NCI-H510A (cell line): ENCODE measurements at regions not wholly inside any gene's neighbourhood (a gene's known extent, or its start where the extent isn't known, plus 50 kb on each side); places are given as distances from the start of the nearest gene placed in this dataset.
"Not testable (repeated sequence)": the region's sequence is repeated elsewhere in the genome, so short reads cannot be mapped to it uniquely, and the experiment has no call there.

ENCODE experiments used
- DNase-seq: peaks from one replicate; lab custom pipeline; 2025; lab: John Stamatoyannopoulos, UW

DNA sequence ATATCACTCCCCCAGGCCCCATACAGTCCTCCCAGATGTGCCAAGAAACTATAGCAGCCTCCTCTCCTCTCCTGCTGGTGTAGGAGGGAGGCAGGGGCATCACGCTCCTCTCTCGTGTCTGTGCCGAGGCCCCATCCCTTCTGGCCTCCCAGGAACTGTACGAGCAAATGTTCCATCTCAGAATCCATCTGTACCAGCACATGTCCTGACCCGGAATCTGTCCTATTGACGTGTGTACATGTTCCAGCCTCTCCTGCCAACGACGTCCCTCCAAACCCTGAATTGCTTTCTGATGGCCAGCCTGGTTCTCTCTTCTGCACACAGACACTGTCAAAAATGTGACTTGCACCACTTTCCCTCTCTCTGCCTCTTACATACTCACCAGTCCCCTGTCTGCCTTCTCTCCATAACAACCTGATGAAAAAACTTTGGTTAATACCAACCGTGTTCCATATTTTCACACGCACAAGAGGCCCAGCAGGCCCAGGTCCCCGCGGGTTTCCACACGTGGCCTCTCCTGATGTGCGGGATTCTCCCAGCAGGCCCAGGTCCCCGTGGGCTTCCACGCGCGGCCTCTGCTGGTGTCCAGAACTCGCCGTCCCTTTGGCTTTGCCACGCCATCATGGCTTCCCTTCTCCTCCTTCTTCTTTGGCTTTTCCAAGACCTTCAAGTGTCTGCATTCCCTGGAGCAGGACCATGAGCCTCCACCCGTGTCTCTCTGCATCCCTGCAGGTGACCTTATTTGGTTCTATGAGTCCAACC is 125.2 kb upstream of the THBS2 start:
- DNase-seq, result no peak

DNA sequence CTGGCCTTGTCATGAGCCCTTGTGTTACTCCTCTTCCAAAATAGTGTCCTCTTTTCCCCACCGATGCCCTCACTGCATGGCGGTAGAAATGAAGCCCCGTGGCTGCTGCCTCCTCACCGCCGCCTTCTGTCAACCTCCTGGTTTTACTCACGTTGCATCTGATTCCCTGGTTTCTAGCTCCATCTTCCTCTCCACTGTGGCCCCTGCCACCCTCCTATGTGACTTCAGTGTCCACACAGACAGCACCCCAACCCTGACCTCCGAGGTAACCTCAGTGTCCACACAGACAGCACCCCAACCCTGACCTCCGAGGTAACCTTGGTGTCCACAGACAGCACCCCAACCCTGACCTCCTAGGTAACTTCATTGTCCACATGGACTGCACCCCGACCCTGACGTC is 122.8 kb upstream of the THBS2 start:
- no peak for DNase-seq

DNA sequence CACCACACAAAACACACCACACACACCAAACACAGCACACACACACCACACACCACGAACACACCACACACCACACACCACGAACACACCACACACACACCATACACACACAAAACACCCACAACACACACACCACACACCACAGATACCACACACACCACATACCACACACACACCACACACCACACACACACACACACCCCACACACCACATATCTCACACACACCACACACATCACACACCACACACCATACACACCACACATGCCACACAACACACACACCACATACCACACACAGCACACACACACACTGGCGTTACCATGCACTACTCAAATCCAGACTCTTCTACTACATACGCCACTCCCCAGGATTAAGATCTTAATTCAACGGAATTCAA is 118.9 kb upstream of the THBS2 start:
- no peak for DNase-seq

DNA sequence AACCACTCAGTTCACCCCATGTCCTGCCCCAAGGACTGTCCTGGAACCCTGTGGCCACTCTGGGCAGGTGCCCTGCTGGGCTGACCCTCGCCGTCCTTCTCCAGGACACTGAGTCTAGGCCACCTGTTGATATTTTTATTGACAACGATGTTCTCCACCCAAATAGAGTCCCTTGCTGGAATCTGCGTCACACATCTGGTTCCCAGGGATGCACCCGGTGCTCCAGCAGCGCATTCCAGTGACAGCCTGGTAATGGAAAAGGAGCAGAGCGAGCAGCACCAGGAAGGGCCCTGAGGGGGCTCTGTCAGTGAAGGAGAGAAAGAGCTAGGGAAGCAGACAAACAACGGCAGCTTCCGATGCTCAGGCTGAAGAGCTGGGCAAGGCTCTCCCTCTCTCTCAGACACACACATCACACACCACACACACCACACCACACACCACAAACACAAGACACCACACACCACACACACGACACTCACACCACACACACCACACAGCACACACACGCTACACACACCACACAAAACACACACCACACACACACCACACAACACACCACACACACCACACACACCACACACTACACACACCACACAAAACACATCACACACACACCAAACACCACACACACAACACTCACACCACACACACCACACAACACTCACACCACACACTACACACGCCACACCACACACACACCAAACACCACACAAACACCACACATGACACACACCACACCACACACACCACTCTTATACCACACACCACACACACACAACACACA is 117.9 kb upstream of the THBS2 start:
- no peak for DNase-seq

DNA sequence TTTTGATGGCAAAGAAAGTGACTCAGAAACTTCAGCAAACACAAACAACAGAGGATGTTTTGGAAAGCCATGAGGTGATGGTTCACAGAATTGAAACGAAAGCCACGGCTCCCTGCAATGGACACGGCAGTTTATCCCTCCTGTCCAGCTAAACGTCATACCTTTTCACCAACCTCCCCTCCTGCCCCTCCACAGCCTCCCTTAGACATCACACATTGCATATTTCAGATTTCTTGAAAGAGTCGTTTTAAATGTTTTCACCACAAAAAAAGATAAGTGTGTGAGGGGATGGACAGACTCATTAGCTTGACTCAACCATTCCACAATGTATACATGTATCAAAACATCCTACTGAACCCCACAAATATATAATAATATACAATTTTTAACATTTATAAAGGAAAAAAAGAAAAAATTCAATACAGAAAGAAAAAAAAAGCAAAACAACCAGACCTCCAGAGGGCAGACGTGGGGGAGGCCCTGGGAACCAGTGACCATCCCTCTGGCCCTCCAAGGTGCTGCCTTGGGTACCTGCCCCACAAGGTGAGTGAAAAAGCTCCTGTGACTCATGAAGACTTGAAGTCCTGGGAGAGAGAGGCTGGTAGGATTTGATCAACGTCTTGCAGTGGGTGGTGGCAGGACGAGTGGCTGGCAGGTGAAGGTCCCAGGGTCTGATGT is 117.2 kb upstream of the THBS2 start:
- no peak for DNase-seq

DNA sequence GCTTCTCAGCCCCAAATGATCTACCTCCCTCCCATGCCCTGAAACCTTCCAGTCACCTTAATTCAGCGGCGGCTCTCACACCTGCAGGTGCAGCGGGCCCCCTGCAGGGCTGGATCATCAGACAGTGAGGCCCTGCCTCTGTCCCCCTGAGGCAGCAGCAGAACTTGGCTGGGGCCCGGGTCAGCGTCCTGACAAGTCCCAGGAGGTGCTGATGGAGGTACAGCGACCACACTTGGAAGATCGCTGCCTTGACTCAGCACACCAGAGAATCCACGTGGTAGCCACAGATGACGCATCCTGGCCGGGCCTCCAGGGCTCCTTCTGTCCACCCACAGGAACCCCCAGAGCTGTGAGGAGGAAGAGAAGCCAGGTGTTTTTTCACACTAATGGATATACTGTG is 116.4 kb upstream of the THBS2 start:
- DNase-seq, result no peak

DNA sequence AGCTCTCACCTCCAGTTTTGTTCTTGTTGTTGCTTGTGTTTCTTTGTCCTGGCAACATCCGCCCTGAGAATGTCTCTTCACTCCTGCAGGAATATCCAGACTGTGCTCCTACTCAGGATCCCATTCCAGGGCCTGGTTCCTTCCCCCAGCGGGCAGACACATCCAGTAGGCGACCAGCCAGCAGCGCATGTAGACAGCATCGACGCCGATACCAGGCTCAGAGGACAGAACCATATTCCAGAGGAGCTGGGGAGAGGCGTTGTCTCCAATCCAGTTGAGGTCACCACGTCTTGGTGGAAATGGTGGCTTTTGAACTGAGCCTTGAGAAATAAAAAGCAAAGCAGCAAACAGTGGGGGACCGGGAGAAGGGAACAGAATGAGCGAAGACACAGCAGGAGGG is 114.6 kb upstream of the THBS2 start:
- DNase-seq, result no peak

DNA sequence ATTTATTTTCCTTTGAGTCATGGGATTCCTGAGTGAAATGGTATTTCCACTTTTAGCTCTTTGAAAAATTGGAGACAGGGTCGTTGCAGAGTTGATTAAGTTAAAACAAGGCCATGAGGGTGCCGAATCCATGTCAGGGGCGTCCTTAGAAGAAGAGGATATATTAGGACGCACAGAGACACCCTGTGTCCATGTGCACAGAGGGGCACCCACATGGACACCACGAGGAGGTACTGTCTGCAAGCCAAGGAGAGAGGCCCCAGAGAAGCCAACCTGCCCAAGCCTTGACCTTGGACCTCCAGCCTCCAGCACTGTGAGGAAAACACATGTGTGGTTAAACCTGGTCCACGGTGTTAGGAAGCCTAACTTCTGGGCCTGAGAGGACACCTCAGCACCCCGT is 113.9 kb upstream of the THBS2 start:
- DNase-seq, result no peak

DNA sequence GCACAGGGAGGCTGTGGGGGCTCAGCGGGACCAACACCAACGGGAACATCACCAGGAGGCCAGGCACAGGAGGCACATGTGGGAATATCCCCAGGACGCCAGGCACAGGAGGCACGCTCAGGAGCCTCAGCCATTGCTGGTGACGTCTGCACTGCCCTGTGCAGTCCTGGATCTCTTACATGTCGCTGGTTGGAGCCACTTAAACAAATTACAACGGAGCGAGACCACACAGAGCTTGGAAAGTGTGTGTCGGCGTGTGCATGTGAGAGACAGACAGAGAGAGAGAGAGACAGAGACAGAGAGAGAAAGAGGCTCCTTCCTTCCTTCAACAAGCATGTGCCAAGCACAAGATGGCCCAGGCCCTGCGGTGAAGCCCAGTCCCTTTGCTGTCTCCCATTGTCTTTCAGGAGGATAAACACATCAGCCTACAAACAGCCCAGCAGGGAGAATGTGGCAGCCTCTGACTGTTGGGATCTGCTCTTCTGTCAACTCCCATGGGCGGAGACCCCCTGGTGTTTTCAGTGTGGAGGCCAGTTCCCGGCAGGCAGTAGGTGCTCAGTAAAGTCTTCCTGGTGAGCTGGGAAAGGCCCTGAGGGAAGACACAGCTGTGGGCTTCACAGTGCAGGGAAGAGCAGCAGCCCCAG is 112.7 kb upstream of the THBS2 start:
- no peak for DNase-seq

DNA sequence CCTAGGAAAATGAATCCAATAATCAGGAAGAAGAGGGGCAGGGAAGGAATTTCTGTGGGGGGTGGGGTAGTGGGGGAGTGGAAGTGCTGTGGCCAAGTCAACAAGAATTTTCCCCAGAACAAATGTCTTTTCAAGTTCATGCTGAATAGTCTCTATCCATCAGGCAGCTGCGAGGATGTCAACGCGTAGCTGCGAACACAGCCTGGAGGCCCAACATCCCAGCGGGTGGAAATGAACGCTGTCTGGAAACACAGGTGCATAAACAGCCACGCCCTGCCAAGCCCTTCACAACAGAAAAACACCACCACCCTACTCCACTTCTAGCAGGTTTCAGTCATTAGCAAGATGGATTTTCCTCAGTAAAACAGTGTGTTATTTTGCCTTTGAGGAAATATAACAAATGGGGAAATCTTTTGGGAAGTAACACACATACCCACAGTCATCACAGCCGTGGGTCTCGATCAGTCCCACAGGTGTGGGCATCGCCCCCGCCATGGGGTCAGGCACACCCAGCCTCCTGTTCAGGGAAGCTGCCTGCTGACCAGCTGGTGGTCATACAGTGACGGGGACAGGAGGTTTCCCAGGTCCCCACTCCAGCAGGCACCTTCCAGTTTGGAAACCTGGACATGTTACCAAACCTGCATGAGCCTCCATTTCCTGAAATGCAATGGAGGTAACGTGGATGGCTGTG is 112.1 kb upstream of the THBS2 start:
- DNase-seq, result no peak

DNA sequence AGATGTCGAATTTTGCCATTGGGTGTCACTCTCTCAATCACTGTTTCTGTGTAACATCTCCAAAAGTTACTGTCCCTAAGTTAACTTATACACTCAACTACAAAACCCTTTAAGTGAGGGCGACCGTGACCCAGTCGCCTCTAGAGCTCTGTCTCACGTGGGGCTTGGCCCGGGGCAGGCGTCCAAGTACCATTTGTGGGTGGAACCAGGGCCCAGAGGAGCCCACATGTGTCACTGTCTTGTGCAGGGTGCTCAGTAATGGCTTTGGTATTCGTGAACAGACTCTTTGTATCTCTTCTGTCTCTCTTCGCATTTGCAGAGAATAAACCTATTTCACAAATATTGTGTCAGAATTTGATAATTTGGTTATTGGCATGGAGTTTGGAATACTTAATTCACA is 109.9 kb upstream of the THBS2 start:
- no peak for DNase-seq

DNA sequence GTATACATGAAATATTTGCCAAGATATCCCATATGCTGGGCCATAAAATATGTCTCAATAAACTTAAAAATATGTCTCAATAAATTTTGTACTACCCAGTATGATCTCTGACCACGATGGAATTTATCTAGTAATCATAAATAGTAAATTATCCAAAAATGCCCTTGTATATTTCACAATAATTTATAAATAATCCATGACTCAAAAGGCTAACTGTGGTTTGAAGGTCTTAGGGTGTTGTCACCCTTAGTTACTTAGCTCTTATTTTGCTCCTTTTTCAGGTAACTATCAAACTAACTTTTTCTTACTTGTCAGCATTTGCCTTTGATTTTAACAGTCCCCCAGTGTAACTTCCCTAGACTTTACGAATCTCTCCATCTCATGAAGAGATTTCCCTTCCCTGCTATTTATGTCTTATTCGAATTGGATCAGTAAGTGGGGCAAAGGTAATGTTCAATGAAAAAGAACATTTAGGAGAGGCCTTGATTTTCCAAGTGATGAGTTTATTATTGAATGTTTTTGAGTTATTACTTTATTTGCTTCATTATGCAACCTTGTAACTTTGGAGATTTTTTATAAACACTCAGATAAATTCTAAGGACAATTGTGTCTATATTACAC is 109.0 kb upstream of the THBS2 start:
- no peak for DNase-seq

DNA sequence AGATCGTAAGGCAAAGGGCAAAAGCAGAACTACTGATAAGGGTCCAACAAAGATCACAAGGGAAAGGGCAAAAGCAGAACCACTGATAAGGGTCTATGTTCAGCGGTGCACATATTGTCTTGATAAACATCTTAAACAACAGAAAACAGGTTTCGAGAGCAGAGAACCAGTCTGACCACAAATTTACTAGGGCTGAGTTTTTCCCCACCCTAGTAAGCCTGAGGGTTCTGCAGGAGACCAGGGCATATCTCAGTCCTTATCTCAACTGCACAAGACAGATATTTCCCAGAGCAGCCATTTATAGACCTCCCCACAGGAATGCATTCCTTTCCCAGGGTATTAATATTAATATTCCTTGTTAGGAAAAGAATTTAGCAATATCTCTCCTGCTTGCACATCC is 101.4 kb upstream of the THBS2 start:
- not testable (repeated sequence) for DNase-seq

DNA sequence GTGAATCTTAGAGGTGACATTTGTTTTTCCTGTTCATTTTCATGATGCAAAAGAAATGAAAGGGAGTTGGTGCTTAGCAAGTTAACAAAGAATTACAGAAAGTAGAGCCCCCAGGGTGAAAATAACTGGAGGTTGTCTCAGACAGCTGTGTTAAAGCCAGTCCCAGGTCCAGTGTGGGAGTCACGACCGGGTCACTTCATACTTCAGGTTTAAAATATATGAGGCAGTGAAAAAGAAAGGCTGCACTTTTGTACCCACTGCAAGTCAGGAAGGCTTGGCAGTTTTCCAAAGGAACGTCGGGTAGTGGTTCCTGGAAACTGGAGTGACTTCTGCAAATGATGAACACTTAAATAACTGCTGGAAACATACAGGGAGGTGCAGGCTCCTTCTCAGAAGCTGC is 91.5 kb upstream of the THBS2 start:
- no peak for DNase-seq

DNA sequence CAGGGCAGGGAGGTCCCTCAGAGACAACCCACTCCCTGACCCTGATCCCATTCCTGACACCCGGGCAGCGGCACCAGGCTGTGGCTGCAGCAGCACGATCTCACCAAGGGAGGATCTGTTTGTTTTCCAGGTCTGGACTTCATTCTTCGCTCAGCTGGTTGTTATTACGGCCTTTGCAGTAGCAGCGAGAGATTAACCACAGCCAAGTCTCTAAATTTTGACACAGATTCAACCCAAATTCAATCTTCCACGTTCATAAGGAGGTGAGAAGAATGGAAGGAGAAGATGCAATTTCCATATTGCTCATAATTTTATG is 91.1 kb upstream of the THBS2 start:
- DNase-seq, result no peak

DNA sequence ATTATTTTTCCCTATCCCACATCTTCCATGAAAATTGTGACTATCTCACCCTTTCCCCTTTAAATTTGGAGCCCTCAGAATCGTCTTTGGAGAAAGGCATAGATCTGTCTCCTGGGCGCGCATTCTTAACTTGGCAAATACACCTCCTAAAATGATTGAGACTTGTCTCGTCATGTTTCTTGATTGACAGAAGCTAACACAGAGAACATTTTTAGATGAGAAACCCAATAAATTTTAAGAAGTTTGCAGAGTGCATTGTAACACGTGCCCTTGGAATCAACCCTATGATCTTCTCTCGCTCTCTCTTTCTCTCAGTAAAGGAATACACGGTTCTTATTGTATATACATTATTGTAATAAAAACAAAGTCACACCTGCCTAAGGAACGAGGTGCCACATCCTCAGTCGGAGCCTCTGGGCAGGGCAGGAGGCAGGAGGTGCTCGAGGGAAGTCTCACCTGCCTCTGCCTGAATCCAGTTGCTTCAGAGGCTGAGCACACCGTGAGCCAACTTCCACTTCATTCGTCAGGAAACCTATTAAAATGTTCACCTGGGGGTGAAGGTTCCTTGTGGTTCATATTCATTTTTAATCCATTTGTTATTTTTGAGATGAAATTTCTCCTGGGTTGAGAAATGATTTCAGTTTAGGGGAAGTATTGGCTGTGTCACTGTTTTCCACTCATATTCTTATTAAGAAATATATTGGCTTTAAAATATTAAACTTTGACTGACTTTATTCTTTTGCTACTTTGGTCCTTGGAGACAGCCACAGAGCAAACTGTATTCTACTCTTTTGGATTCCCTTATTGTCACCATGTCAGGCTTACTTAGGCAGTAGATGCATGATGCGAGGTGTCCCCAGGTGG is 90.5 kb upstream of the THBS2 start:
- DNase-seq, result peak; percentile 7

DNA sequence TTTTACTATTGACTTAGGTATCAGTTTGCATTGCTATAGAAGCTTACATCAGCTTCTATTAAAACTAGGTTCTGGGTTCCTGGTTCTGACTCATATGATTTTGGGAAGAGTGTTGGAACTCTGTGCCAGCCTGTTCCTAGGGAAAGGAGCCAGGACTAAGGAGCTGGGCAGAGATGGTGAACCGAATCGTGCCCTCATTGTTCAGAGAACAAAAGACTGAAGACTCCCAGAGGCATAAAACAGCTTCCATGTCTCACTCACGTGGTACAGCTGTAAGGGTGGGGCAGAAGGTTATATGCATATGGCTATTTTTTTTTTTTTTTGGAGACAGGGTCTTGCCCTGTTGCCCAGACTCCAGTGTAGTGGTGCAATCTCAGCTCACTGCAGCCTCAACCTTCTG is 89.1 kb upstream of the THBS2 start:
- no peak for DNase-seq

DNA sequence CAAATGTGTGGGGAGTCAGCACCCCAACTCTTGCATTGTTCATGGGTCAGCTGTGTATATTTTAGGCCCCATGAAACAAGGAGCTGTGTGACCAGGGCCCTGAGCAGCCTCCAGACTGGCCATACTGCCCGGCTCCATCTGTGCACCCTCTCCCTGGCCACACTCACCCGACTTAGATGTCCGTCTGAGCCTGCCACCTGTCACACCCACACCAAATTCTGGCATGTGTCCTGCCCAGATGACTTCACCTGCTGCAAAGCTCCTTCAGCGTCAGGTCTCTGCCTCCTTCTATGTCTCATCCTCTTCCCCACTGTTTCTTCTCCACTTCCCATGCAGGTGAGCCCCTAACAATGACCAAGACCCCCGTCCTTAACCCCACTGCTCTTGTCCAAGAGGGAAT is 88.1 kb upstream of the THBS2 start:
- DNase-seq, result no peak

DNA sequence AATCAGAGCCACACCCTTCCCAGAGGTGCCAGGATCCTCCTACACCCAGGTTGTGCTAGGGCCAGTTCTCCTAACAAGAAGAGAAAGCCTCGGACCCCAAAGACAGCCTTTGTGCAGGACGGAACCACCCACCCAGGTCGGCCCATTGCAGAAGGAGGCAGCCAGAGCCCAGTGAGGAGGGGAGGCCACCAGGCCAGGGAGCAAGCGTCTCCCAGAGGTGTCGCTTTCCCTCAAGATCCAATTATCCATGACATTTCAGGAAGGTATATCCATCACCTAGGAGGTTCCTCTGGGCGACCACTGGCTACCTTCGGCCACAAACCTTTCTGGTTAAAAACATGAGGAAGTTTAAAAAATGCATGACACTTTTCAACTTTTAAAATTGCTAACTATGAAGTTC is 87.4 kb upstream of the THBS2 start:
- DNase-seq, result no peak

DNA sequence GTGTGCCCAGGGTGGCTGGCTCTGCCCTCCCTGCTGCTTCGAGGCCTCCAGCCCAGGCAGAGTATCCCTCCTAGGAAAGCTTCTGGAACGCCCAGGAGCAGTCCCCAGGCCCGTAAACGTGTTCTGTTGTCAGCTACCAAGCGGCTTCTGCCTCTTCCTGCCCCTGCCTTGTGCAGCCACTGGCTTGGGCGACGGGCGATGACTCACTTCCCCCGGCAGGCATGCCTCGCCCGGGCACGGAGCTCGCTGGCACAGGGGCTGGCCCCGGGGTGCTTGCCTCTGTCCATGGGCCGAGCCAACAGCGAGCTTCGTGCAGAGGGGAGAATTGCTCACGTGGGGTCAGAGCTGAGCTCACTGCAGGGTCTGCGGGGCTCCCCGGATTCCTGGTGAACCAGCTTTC is 86.7 kb upstream of the THBS2 start:
- no peak for DNase-seq
